ENCODE measurements at regions not wholly inside any gene's neighbourhood (a gene's known extent, or its start where the extent isn't known, plus 50 kb on each side); places are given as distances from the start of the nearest gene placed in this dataset.

DNA sequence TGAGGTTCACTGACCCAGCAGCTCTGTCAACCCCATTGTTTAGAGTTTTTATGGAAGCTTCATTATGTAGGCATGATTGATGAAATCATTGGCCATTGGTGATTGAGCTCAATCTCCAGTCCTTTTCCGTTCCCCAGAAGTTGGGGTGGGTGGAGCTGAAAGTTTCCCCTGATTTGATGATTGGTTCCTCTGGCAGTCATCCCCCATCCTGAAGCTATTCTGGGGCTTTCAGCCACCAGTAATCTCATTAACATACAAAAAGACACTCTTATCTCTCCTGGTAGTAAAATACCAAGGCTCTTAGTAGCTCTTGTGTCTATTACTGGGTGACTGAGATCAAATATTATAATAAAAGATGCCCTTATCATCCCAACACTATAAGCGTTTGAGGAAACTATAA, 67.1 kb downstream of the TANC2 start:
- Histone ChIP-seq H3K36me3 (ENCODE audit: insufficient read depth) (no peaks in the 10 kb centered on the region), H3K4me1 (ENCODE audit: insufficient read depth) (peaks cover 10% of the 10 kb centered on the region; the same call in 1 of the 2 replicates), H2AFZ (no peak overlapping the region), H3K79me2 (replicated peaks; ENCODE audit: insufficient read depth) (no peaks in the 10 kb centered on the region), H3F3A (replicated peaks; ENCODE audit: low read depth) (no peaks in the 10 kb centered on the region), H3K9me2 (ENCODE audit: insufficient read depth) (peaks cover 5% of the 10 kb centered on the region), H3K27ac (ENCODE audit: low read depth) (no peak overlapping the region), H4K20me1 (replicated peaks; ENCODE audit: insufficient read depth) (no peaks in the 10 kb centered on the region), H3K4me3 (no peak overlapping the region), H3K4me2 (no peak overlapping the region), H3K27me3 (ENCODE audit: insufficient read depth) (no peaks in the 10 kb centered on the region)
- Mint-ChIP-seq H3K27ac (no peak overlapping the region), H3K36me3 (ENCODE audit: low read depth) (peaks cover 3% of the 10 kb centered on the region; the same call in 1 of the 3 replicates), H3K9me3 (no peaks in the 10 kb centered on the region; the same call in 2 of the 3 replicates), H3K4me3 (no peak overlapping the region), H3K4me1 (peaks cover 18% of the 10 kb centered on the region), H3K27me3 (ENCODE audit: insufficient read depth, low read depth, poor library complexity) (no peaks in the 10 kb centered on the region)
- TF ChIP-seq POLR2AphosphoS5 (IDR thresholded peaks at IDR 0.05; ENCODE audit: low read depth) (no peak), NANOG (IDR thresholded peaks at IDR 0.05; ENCODE audit: borderline replicate concordance) (no peak), STAT1 (IDR thresholded peaks at IDR 0.05; ENCODE audit: unreplicated experiment) (no peak)
- TF ChIP-seq, protein P1, sequence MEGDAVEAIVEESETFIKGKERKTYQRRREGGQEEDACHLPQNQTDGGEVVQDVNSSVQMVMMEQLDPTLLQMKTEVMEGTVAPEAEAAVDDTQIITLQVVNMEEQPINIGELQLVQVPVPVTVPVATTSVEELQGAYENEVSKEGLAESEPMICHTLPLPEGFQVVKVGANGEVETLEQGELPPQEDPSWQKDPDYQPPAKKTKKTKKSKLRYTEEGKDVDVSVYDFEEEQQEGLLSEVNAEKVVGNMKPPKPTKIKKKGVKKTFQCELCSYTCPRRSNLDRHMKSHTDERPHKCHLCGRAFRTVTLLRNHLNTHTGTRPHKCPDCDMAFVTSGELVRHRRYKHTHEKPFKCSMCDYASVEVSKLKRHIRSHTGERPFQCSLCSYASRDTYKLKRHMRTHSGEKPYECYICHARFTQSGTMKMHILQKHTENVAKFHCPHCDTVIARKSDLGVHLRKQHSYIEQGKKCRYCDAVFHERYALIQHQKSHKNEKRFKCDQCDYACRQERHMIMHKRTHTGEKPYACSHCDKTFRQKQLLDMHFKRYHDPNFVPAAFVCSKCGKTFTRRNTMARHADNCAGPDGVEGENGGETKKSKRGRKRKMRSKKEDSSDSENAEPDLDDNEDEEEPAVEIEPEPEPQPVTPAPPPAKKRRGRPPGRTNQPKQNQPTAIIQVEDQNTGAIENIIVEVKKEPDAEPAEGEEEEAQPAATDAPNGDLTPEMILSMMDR (conservative IDR thresholded peaks at IDR 0.05; ENCODE audit: low read depth in 2 of 2): no peak
- peak; percentile 40 for DNase-seq (ENCODE audit: low spot score)
- ATAC-seq: peak; percentile 49

DNA sequence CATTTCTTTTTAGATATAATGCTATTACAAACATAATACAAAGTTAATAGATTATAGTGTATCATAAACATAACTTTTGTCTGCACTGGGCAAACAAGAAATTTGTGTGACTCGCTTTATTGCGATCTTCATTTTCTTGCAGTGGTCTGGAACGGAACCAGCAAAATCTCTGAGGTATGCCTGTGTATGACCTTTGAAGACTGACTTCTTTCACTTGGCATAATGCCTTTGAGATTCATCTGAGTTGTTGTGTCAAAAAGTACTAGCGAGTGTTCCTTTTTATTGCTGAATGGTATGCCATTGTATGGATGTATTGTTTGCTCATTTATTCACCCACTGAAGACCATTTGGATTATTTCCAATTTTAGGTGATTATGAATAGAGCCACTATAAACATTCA, 69.2 kb downstream of the TANC2 start:
- Histone ChIP-seq H3K27me3 (ENCODE audit: insufficient read depth) (no peaks in the 10 kb centered on the region), H3F3A (replicated peaks; ENCODE audit: low read depth) (no peaks in the 10 kb centered on the region), H3K4me2 (no peak overlapping the region), H3K9me2 (ENCODE audit: insufficient read depth) (peaks cover 5% of the 10 kb centered on the region), H3K4me3 (no peak overlapping the region), H3K27ac (ENCODE audit: low read depth) (no peak overlapping the region), H2AFZ (no peak overlapping the region), H3K4me1 (ENCODE audit: insufficient read depth) (peaks cover 8% of the 10 kb centered on the region), H4K20me1 (replicated peaks; ENCODE audit: insufficient read depth) (no peaks in the 10 kb centered on the region), H3K36me3 (ENCODE audit: insufficient read depth) (no peaks in the 10 kb centered on the region), H3K79me2 (replicated peaks; ENCODE audit: insufficient read depth) (no peaks in the 10 kb centered on the region)
- no peak for ATAC-seq
- Mint-ChIP-seq H3K27ac (no peak overlapping the region), H3K27me3 (ENCODE audit: insufficient read depth, low read depth, poor library complexity) (no peaks in the 10 kb centered on the region), H3K4me3 (no peak overlapping the region), H3K9me3 (no peaks in the 10 kb centered on the region; the same call in 2 of the 3 replicates), H3K36me3 (ENCODE audit: low read depth) (peaks cover 3% of the 10 kb centered on the region; the same call in 1 of the 3 replicates), H3K4me1 (peaks cover 21% of the 10 kb centered on the region)
- no peak for DNase-seq (ENCODE audit: low spot score)
- TF ChIP-seq, protein P2, sequence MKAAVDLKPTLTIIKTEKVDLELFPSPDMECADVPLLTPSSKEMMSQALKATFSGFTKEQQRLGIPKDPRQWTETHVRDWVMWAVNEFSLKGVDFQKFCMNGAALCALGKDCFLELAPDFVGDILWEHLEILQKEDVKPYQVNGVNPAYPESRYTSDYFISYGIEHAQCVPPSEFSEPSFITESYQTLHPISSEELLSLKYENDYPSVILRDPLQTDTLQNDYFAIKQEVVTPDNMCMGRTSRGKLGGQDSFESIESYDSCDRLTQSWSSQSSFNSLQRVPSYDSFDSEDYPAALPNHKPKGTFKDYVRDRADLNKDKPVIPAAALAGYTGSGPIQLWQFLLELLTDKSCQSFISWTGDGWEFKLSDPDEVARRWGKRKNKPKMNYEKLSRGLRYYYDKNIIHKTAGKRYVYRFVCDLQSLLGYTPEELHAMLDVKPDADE (IDR thresholded peaks at IDR 0.05): no peak
- TF ChIP-seq POLR2AphosphoS5 (IDR thresholded peaks at IDR 0.05; ENCODE audit: low read depth) (no peak), ZNF114 (CRISPR knock-in tag; IDR thresholded peaks at IDR 0.05) (no peak), NANOG (IDR thresholded peaks at IDR 0.05; ENCODE audit: borderline replicate concordance) (no peak), STAT1 (IDR thresholded peaks at IDR 0.05; ENCODE audit: unreplicated experiment) (no peak), JUNB (IDR thresholded peaks at IDR 0.05; ENCODE audit: unreplicated experiment) (no peak), EZH2phosphoT487 (IDR thresholded peaks at IDR 0.05; ENCODE audit: unreplicated experiment) (no peak), CREB1 (CRISPR knock-in tag; IDR thresholded peaks at IDR 0.05; ENCODE audit: low read depth) (no peak), EZH2 (IDR thresholded peaks at IDR 0.05; ENCODE audit: low read depth, unreplicated experiment) (no peak), ZNF331 (CRISPR knock-in tag; IDR thresholded peaks at IDR 0.05; ENCODE audit: low read depth) (no peak)
- TF ChIP-seq, protein P1 (conservative IDR thresholded peaks at IDR 0.05; ENCODE audit: low read depth in 2 of 2): no peak
